Right renal cortex interstitium (tissue), 3 donors: ENCODE measurements at regions not wholly inside any gene's neighbourhood (a gene's known extent, or its start where the extent isn't known, plus 50 kb on each side); places are given as distances from the start of the nearest gene placed in this dataset.
"Not testable (repeated sequence)": the region's sequence is repeated elsewhere in the genome, so short reads cannot be mapped to it uniquely, and the experiment has no call there.

Source experiments
- DNase-seq, 3 donors: peaks; one replicate each; pipeline ENCODE4 v3.0.0-alpha.2; 2013; ENCODE audit warnings: low read depth in 3 of 3, low spot score in 2 of 3

DNA sequence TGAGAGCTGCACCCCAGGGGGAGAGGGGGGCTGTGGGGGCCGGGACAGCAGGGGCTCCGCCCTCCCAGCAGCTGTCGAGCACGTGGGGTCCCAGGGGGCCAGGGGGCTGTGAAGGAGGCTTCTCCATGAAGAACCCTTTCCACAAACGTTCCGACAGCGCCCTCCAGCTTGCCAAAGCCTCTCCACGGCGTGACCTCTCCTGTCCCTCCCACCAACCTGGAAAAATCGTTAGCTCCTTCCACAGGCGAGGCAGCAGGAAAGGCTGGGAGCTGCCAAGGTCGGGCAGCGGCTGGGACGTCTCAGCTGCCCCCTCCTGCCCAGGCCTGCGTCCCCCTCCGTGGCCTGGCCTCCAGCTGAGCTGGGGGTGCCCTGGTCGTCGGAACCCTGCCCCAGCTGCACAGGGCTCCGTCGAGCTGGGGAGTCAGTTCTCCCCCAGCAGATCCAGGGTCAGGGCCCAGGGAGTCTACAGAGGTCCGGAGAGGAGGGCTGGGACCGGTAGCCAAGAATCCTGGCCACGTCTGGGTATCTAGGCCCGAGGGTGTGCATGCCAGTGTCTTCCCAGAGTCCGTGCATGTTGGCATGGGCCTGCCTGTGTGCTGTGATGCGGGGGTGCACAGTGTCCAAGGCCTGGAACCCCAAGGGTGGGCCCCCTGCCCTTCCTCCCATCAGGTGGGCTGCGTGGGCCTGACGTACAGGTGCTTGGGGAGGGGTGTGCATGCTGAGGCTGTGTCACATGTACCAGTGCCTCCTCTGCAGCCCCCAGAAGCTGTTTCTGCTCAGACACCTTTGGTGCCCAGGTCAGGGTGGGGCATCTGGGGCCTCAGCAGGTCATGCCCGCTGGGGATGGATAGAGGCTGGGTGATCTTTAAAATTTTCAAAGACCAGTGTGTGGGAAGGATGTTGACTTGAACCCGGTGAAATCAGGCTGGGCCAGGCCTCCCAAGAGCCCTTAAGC, 66.5 kb downstream of the UNCX start:
- no peak for DNase-seq

DNA sequence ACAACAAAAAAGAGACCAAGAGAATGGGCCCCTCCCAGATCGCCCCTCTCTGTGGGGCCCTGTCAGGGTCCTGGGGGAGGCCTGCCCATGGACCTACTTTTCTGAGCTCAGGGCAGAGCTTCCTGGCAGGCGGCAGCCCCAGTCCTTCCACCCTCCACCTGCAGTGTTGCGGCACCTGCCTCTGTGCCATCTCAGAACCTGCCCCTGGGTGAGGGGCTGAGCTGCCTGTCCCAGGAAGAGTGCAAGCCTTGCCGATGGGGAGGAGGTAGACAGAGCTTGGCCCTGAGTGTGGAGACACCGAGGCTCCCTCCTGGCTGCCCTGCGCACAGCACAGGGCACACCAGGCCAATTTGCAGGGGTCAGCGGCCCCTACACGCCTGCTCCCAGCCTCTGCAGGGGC, 67.5 kb downstream of the UNCX start:
- DNase-seq, result no peak

DNA sequence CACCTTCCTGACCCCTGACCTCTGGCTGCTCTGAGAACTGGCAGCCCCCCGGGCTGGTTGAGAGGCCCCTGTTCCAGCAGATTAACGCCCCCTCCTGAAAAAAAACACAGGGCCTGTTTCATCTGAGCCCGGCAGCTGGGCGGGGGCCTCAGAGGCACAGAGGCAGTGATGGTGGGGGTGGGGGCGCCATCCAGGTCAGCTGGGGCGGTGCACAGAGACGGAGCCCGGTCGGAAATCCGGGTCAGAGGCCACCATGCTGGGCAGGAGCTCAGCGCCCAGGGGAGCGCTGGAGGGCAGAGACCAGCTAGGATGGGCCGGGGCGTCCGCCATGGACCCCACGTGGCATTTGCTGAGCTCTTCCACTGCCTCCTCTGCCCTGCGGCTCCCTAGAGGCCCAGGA, 68.0 kb downstream of the UNCX start:
- no peak for DNase-seq

DNA sequence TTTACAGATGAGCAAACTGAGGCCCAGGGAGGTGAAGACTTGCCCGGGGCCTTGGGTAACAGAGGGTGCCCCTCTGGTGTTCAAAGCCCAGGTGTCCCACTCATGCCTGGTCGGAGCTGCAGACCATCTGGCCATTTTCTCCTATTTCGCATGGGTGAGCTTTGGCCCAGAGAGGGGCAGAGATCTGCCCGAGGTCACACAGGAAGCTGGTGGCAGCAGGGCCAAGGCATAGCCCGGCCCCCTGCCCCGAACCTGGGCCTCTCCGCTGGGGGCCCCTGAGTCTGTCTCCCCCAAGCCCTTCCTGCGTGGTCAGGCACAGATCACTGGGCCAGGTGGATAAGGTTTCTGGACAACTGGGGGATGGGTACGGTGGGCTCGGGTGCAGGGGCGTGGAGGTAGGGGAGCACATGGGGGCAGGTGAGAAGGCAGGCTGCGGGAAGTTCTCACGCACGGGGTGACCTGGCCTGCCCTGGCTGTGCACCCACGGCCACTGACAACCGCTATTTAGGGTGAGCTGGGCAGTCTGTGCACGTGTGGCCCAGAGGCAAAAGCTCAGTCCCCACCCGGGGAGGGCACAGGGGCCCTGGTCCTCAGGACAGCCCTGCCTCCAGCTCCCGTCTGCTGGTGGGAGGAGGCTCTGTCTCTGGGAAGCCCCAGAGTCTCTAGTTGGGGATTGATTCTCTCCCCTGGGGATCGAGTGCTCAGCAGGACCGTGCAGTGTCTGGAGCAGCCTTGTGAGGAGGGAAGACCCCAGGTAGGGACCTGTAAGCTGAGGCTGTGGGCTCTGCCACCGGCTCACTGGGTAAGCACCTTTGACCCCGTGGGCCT, 68.6 kb downstream of the UNCX start:
- no peak for DNase-seq

DNA sequence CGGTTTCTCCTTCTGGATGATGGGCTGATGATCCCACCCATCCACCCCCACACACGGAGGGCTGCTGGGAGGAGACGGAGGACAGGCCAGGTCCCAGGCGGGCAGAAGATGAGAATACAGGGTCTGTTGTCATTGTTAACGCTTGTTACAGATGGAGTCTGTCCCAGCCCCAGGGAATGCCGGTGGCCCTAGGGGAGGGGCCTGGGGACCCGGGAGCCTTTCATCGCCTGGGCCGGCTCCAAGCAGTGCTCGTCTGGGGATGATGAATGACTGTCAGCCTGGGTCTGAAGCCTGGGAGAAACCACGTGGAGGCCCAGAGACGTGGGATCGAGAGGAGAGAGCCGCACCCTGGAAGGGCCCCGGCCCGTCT, 69.2 kb downstream of the UNCX start:
- no peak for DNase-seq

DNA sequence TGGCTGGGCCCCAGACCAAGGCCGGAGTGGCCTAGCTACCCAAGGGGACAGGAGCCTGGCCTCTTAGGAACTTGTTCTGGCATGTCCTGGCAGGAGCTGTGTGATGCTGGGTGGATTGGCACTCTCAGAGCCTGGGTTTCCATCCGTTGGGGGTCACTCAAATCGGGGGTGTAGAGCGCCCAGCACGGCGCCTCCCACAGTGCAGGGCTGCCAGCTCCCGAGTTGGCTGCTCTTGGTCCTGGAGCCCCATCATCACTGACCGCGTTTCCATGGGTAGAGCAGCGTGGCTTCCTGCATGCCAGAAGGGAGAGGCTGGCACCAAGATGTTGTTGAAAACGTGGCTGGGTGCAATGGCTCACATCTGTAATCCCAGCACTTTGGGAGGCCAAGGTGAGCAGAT, 70.3 kb downstream of the UNCX start:
- DNase-seq, result no peak

DNA sequence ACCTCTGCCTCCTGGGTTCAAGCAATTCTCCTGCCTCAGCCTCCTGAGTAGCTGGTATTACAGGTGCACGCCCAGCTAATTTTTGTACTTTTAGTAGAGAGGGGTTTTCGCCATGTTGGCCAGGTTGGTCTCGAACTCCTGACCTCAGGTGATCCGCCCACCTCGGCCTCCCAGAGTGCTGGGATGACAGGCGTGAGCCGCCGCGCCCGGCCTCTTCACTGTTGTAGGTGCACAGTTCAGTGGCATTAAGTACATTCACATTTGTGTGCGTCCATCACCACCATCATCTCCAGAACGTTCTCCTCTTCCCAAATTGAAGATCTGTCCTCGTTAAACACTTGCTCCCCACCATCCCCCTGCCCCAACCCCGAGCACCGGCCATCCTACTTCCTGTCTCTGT, 71.3 kb downstream of the UNCX start:
- DNase-seq, result not testable (repeated sequence)

DNA sequence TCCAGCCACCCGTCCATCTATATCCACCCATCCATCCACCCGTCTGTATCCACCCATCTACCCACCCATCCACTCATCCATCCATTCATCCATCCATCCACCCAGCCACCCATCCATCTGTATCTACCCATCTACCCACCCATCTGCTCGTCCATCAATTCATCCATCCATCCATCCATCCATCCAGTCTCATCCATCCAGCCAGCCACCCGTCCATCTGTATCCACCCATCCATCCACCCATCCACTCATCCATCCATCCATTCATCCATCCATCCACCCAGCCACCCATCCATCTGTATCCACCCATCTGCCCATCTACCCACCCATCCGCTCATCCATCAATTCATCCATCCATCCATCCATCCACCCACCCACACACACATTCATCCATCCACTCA, 73.2 kb downstream of the UNCX start:
- no peak for DNase-seq

DNA sequence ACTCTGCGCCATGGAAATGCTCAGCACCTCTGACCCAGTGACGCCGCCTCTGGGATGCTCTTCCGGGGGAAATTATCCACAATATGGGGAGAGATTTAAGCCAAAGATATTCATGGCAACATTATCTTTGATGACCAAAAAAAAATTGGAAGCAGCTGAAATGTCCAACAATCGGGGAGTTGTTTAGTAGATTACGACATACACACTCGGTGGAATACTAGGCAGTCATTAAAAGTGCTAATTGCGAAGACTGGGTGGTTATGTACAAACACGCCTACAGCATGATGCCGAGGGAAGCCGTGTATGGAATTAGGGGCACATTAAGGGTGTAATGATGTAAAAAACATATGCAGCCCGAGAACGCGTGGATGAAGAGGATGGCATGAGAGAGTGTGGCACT, 75.2 kb downstream of the UNCX start:
- no peak for DNase-seq

DNA sequence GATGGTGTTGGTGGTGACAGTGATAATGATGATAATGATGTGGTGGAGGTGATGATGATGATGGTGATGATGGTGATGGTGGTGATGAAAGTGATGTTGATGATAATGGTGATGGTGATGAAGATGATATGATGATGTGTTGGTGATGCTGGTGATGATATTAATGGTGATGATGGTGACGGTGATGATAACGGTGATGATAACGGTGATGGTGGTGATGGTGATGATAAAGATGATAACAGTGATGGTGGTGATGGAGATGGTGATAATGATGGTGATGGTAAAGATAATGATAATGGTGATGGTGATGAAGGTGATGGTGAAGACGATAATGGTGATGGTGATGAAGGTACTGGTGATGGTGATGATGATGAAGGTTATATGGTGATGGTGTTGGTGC, 76.6 kb downstream of the UNCX start:
- no peak for DNase-seq

DNA sequence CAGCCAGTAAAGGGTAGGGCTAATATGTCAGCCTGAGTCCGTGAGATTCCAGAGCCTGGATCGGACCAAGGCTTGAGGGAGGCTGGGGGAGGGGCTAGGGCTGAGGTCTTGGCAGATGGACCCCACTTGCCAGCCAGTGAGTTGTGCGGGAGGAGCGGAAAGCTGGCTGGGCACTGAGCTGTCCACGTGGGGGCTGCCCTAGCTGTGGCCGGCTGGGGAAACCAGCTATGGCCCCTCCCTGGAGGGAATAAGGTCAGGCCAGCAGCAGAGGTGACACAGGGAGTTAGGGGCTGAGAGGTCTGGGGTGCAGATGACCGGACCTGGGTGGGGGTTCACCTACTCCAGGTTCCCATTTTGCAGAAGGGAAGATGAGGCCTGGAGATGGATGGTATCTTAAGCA, 77.3 kb downstream of the UNCX start:
- DNase-seq, result no peak

DNA sequence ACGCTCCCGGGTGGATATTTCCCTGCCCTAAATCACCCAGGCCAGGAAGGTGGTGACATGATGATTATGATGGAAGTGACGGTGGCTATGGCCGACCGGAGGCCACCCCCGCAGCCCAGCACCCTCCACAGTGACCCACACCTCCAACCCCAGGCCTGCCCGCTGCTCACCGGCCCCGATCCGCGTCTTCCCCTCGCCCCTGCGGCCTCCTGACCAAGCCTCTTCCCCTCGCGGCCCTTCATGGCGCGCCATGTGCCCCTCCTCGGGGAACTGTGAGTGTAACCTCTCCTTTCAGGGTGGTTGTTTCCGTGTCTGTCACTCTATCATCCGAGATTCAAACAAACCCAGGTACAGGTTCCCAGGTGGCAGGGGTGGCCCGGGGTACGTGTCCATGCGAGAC, 78.3 kb downstream of the UNCX start:
- no peak for DNase-seq

DNA sequence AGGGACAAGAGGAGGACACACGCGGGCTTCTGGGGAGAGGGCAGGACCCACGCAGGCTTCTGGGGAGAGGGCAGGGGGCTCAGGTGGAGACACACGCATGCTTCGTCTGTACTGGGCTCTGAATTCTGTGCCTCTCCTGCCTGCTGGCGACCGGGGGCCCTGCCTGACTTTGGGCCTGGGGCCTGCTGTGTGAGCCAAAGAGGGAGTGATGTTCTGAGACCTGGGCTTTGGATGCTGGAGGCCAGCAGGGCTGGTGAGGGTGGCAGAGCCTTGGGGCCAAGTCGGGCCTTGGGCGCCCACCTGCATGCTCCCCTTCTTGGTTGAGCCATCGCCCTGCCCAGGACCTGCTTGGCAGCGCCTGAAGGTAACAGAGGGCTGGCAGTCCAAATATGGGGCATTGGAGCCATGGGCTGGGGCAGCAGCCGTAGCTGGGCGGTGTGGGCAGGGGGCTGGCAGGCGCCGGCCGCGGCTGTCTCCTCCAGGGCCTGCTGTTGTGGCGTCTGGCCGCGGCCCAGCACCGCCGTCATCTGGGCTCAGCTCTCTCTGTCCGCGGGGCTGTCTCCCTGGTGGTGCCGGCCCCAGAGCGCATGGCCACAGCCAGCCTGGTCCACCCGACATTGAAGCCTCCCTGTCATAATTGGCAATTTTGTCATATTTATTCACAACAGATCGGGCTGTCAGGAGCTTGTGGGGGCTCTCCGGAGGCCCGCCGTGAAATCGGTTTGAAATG, 78.9 kb downstream of the UNCX start:
- no peak for DNase-seq

DNA sequence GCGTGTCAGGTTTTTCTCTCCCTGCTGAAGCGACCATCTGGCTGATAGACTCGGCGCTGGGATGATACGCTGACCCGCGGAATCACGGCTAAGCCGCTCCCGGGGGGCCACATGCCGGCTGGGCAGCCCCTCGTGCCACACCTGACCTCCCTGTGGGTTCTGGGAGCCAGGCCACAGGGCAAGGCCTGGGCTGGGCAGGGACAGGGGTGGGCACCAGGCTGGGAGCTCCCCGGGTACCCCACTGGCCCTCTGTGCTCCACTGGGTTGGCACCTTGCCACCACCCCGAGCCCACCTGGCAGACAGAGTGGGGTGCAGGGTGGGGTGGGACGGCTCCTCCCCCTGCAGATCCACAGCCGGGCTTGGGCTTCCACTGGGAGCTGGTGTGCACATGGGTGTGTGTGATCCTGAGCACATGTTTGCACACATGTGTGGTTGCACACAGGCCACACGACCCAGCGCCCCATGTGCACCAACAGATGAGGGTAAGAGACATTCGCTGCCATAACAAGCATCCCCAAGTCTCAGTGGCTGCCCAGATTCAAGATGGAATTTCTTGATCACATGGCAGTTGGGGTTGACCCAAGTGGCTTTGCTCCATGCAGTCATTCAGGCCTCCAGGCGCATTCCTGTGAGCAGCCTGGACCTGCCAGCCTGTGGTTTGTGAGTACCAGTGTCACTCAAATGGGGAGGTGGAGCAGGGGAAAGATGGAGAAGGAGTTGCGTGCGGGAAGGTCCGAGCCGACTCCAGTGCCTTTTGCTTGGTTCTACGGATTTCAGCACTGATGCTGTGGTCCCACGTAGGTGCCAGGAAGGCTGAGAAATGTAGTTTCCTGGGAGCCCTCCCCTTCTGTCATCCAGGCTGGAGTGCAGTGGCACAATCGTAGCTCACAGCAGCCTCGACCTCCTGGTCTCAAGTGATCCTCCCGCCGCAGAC, 79.7 kb downstream of the UNCX start:
- DNase-seq, result no peak

DNA sequence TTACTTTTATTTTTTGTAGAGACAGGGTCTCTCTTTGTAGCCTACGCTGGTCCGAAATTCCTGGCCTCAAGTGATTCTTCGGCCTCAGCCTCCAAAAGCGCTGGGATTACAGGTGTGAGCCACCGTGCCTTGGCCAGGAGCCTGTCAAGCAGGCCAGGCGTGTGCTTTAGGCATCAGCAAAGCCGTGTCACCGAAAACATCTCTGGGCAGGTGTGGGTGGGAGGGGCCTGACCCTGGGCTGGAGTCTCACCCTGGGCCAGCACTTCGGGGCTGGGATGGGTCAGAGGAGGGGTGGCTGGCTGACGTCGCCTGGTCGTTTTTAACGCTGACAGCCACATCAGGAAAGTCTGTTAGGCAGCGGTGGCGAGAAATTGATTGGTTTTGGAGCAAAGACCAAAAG, 80.9 kb downstream of the UNCX start:
- DNase-seq, result no peak

DNA sequence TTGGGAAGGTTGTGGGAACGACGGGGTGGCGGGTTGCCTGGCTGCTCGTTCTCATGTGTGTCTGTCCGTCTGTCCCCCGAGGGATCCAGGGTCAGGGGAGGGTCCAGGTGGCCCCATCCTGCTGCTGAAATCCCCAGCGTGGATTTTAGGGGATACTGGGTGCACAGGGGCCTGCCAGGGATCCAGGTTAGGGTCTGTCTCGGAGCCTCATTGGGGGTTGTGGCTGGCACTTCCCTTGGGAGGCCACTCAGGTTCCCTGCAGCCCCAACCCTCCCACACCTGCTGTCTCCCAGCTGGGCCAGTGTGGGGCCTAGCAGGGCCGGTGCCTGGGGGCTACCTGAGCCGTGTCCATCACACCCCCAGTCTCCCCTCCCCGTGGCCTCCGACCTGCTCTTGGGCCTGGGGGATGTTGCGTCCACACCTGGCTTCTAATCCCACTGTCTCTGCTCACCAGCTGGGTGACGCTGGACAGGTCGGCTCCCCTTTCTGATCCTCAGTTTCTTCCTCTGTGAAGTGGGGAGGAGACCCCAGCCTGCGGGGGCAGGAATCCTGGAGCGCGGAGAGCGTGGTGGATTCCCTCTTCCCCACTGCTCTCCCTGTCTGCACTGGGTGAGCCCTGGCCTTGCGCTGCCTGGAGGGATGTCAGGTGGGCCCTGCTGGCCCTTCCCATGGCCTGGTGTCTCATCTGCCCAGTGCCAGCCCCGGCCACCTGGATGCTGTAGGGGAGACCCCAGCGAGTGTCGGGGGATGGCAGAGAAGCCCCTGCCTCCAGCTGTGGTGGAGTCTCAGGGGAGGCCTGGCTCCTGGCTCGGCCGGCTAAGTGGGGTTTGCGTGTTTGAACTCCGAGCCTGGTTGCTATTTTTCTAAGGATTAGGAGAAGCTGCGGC, 81.6 kb downstream of the UNCX start:
- no peak for DNase-seq

DNA sequence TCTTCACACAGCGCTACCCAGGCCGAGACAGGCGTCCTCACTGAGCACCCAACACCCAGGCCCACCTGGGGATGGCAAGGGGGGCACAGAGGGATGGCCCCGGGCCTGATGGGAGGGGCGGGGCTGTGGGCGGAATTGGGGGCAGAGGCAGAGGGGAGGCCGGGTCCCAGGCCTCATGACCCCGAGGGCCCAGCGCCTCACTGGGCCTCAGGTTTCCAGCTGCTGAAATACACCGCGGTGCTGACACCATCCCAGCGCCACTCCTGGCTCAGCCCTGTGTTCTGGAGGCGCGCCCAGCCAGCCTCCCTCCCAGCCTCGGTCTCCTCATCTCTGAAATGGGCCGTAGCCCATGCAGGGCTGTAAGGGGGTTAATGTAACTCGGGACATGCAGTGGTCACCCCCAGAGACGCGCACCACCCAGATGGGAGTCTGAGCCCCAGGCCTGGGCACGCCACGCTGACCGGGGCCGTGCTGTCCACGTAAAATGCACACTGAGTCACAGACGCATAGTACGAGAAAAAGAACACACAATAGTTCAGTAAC, 82.3 kb downstream of the UNCX start:
- no peak for DNase-seq

DNA sequence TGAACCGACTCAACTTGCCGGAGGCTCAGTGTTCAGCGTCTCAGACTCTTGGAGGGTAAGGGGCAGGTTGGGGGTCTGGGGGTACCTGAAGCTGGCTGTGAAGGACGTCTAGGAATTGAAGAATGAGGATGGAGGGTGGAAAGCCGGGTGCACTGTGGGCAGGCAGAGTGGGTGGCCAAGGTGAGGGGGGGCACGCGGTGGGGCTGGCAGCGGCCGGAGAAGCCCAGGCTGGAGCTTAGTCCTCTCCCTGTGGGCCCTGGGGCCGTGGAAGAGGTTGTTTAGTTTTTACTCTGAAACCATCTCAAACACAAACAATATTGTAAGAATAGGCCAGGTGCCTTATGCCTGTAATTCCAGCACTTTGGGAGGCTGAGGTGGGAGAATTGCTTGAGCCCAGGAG, 83.4 kb downstream of the UNCX start:
- no peak for DNase-seq

DNA sequence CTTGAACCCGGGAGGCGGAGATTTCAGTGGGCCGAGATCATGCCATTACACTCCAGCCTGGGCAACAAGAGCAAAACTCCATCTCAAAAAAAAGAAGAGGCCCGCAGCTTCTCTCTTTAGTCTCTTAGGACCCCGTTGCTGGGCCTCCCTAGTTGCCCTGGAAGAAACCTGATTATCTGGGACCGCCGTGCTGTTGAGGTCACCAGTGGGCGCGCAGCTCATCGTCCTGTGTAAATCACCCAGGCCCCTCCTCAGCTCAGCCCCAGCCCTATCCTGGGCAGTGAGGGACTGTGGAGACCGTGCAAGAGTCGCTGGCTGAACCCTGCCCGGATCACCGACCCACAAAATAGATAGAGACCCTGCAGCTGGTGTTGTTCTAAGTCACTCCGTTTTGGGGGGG, 85.0 kb downstream of the UNCX start:
- no peak for DNase-seq
